ENCODE measurements at regions not wholly inside any gene's neighbourhood (a gene's known extent, or its start where the extent isn't known, plus 50 kb on each side); places are given as distances from the start of the nearest gene placed in this dataset.

DNA sequence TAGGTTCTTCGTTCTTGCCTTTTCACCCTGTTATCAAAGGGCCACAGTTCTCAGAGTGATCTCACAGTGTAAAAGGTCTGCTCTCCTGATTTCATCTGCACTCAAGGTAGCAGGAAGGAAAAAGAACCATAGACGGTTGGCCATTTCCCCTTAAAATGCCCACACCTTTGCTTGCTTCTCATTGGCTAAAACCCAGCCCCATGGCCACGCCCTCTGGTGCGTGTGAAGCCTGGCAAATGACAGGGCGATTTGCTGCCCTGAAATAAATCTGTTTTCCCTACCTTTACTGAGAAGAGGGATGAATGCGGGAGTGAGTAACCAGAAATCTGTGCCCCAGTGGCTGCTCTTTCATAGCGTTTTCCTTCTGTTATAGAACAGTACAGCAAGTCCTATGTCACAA lies 269.3 kb downstream of the POU4F1 start:
- DNase-seq (ENCODE audit: low read depth, low spot score), result no peak

DNA sequence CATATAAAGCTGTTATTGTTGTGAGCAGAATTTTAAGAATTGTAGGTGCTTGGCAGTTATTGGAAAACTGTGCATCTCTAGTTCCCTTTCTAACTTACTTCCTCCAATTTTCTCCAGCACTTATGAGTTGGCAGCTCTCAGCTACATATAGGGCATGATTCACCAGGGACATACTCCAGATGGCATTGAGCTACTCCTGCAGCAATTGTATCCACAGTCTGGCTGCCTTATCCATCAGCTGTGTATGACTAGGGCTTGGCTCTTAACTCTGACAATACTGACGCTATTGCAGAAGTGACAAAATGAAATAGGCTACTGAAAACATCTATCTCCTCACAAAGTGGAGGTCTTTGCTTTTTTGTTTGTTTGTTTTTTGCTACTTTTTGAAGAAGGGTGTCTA lies 276.7 kb downstream of the POU4F1 start:
- no peak for DNase-seq (ENCODE audit: low read depth, low spot score)

DNA sequence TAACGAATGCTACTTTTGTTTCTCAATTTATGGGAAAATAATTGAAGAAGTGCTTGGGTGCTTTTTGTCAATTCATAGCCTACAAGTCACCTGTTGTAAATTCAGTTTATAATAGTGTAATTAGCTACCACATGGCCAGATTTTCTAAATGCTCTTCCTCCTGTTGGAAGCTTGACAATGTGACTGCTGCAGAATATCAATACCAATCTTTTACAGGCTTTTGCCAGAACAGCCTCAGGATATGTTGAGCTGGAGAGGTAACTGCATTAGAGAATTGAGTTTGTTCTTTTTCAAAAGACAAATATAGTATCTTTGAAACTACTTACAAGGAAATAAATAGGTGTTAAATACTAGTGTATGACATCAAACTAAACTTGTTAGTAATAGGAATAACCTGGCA lies 277.8 kb downstream of the POU4F1 start:
- no peak for DNase-seq (ENCODE audit: low read depth, low spot score)

DNA sequence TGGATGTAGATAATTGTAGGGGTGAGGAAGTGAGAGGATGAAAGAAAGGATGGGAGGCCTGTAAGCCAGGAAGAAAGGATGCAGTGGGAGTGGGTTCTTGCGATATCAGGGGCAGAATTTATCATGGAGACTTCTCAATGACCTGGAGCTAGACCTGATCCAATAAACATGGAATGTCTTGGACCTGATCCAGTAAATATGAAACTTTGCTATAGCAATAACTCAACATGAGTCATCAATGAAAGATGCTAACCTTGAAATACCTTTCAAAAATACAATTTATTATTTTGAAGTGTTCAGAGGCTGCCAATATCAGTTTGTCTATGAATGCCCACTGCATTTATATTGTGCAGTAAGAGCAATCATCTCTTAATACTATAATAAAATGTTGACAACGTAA lies 279.5 kb downstream of the POU4F1 start:
- DNase-seq (ENCODE audit: low read depth, low spot score), result no peak

DNA sequence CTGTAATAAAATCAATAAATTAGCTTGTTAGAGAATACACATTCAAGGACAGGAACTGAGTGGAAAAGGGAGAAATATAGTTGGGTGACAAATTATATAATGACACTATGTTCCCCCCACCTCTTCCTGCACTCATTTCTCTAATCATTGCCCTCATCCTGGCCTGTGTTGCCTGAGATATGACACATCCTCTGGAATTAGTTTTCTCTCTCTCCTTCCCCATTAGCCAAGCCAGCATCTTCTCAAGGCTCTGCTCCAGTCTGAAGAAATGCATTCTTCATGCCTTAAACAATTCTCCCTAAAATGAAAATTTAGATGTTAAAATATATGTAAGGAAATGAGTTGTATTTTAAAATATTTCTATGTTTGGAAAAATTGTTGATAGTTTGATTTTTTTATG lies 280.3 kb downstream of the POU4F1 start:
- no peak for DNase-seq (ENCODE audit: low read depth, low spot score)

DNA sequence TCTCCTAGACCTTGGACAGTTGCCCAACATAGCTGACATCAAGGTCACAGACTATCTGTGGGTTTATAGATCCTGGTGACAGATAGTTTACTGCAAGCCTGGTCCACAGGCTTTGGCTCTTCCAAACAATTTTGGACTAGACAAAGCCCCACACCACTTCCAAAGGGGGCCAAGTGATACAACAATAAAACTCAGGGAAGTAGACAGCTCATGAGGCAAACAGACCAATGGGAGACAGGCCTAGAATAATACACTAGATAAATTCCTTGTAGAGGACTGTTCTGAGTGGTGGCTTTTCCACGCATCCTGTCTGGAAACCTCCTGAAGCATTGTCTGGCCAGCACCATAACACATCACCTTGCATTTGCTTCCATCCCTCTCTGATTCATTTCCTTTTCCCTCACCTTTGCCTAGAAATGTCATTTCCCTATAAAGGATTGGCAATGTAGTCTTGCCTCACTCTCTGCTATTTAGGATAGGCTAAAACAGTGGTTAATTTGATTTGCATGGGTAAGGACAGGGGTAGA lies 284.2 kb downstream of the POU4F1 start:
- no peak for DNase-seq (ENCODE audit: low read depth, low spot score)

DNA sequence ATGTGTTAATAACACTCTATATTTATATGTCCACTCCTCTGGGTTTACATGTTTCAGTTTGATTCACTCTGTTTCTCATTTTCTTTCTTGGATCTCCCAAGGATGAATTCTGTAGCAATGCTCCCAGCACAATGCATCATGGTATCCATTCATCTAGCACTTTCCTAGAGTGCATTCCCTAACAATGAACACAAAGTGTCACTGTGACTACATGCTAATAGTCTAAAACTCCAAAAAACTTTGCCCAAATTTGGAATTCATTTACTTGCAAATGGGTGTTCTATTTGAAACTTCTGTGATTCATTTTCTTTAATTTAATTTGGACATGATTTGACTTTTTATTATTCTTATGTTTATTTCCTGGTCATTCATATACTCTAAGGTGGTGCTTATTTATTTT lies 286.3 kb downstream of the POU4F1 start:
- DNase-seq (ENCODE audit: low read depth, low spot score), result no peak

DNA sequence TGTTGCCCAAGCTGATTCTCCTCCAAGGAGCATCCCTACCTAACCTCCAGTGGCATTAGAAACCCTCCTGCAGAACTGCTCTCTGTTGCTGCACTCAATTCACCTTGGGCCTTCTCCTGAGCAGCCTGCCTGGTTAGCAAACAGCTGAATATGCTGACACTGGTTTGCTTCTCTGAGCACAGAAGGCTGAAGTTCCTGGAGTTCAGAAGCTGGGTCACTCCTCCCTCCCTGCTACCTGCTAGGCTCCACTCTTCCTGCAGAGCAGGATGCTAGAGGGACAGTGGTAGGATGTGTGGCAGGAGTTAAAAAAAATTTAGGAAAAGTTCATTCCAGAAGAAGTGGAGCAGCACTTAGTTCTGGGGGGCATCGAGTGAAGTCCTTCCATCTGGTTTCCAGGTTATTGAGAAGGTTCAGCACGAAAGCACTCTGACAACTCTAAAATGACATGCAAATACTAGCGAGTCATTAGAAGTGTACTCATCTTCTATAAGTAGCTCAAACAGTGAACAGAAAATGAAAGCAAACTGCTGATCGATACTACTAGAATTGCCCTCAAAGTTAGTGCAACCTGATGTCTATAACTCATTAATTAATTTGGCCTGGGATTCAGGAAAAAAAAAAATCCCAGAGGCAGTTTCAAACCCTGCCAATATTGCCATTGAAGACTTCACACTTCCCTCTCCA lies 293.7 kb downstream of the POU4F1 start:
- DNase-seq (ENCODE audit: low read depth, low spot score), result no peak

DNA sequence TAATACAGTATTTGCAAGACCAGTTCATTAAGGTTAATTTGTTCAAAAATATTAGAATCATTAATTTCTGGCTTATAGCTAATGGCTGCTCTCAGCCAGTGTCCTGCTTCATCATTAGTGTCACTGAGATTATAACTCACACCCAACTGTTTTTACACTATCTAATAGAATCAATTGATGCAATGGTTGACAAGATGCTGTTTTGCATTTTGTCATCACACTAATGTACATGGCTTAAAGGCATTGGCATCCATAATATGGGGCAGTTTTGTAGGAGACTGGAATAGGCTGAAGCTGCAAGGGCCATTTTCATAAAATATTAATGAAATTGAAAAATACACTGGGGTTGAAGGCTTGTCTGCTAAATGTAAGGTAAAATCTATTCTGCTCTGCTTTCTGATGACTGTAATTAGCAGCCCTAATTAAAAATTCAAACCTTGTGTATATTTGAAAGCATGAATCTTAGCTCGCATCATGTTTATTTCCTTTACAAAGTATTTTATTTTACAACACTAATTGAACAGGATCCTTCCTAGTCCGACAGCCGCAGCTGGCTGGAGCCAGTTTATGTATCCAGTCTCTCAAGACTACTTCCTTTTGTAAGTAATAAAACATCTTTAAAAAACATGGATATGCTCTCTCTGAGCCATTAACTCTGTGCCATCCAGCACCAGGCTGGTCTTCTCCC lies 296.7 kb downstream of the POU4F1 start:
- DNase-seq (ENCODE audit: low read depth, low spot score), result no peak

DNA sequence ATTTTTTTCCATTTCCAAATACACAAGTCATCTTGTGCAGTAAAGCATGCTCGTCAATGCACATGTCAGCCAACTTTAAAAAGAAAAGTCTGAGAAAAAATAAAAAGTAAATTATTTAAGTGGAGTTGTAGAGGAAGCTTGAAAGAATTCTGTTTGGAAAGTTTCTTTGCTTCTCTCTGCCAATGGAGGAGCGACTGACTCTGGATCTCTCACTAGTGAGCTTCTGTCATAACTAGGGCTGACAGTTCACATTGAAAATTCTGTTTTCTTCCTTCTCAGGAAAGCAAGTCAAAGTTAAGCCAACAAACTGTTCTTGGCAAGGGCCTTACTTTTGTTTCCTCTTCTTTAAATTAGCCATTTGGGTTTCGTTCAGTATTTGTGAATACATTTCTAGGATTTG lies 298.2 kb downstream of the POU4F1 start:
- DNase-seq (ENCODE audit: low read depth, low spot score), result no peak

DNA sequence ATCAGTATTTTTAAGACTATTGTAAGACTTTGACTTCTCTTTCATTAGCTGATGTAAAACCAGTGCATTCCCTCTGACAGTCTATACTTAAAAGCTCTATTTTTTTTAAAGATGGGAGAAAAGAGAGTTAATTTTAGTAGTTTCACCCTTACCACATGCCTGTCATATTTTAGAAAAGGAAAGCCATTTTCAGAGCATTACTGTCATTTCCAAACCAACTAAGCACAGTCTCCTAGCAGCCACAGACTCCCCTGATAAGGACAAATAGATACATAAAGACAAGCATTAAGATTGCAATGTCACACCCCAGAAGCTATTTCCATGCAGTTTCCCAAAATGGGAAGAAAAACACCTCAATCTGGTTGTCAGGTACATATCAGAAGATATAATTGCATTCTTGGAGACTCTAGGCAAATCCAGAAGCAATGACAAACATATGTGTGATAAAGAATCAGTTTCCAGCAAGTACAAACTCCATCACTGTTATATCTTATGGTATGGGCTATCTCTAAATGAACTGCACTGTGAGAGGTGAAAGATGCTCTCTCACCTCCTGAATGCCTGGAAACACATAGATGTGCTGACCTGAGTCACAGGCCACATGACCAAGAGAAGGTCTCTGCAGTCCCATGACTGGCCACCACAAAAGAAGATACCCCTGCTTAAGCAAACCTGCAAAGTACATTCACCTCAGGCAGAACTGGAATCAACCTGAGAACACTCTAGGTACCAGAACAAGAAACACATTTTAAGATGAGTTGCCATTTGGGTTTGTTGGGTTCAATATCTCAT lies 303.3 kb downstream of the POU4F1 start:
- DNase-seq (ENCODE audit: low read depth, low spot score), result no peak

DNA sequence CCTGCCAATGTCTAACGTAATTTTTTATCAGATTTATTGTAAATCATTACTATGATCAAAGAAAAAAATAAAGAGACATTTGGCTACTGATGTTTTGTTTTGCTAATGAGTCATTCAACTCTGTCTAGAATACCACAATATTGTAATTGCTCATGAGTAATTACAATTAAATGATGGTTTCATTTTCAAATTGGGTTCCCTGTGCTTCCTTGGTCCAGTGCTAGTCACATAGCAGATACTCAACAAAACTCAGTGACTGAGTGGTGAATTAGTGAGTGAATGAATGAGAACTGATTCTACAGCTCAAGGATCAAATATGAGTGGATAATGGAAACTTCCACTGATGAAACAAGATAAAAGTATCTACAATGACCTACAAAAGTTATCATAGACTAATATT lies 304.7 kb downstream of the POU4F1 start:
- no peak for DNase-seq (ENCODE audit: low read depth, low spot score)

DNA sequence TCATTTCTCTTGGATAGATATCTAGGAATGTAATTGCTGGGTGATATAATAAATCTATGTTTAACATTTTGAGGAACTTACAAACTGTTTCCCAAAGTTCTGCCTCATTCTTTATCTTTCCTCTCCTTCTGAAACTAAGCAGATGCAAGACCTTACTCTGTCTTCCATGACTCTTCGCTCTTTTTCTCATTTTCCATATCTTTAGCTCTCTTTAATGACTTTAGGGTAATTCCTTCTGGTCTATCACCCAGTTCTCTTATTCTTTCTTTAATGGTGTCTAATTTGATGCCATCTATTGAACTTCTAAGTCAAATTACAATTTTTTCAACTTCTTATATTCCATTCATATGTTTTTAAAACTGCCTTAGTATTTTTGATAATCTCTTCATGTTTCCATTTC lies 316.6 kb downstream of the POU4F1 start:
- no peak for DNase-seq (ENCODE audit: low read depth, low spot score)

DNA sequence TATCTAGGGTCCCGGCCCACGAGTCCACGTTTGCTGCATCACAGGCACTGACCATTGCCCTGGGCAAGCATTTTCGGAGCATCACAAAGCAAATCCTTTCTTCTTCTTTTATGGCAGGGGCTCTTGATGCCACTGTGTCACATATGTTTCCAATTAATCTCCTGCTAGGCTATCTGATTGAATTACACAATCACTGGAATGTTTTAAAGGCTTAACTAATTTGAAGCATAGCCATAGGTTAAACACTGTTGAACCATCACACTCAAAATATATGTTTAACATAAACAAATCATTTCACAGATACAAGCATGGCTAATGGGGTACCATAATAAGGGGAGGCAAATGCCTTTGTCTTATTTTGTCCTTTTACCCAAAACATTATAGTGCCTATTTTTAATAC lies 338.3 kb downstream of the POU4F1 start:
- DNase-seq (ENCODE audit: low read depth, low spot score), result no peak

DNA sequence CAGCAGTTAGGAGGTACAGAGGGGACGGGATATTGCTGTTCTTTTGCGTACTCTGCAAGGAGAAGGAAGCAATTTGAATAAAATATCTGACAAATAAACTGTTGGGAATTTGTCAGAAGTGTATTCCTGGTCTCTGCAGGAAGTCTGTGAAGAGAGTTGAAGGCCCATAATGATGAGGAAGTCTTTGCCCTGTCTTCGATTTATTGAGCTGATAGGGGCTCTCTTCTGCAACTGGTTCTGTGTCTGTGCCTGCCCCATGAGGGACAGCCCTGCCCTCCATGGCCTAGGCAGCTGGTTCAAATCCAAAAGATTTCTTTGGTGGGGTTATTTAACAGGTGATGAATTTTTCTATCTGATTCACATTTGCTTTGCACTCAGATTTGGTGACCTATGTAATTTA lies 339.7 kb upstream of the EDNRB start:
- DNase-seq (ENCODE audit: low read depth, low spot score), result no peak

DNA sequence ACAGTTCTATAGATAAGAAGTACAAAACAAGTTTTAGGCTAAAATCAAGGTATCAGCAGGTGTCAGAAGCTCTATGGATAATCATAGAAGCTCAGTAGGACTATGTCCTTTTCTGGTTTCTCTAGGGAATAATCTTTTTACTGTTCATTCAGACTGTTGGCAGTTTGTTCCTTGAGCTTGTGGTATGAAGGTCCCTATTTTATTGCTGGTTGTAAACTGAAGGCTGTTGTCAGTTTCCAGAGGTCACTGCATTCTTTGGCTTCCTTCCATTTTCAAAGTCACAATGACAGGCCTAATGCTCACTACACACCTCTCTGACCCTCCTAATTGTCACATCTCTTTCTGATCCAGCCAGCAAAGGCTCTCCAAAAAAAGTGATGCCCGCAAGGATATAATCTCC lies 337.9 kb upstream of the EDNRB start:
- DNase-seq (ENCODE audit: low read depth, low spot score), result no peak

DNA sequence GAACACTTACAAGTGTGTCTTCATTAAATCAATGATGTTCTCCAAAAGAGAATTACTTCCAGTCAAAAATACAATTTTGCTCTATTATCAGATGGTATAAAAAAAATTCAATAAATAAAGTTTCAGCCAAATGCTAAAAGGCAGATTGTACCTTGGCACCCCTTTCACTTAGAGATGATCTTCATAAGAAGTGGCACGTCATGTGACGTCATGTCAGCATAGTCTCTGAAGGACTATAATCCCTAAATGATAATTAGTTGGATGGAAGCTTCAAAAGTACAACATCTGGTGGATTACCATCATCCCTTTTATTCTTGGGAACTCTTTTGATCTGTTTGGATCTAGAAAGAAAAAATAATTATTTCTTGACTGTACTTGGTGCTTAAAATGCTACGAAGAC lies 335.5 kb upstream of the EDNRB start:
- no peak for DNase-seq (ENCODE audit: low read depth, low spot score)

DNA sequence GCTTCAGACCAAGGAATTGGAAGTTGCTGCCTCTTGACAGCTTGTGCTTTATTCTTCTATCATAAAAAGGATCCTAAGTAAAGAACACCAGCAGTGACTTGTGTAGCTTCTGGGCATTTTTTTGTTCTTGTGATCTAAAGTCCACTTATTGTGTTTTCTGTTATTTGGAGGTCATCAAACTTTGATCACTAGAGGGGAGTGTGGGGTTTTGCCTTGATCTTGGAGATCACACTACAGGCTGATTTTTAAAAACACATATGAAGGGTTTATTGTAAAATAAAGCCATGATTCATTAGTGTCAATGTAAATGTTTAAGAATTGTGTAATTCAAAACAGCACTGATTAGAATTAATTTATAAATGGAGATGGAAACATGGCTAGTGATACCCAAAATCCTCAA lies 328.7 kb upstream of the EDNRB start:
- DNase-seq (ENCODE audit: low read depth, low spot score), result no peak

DNA sequence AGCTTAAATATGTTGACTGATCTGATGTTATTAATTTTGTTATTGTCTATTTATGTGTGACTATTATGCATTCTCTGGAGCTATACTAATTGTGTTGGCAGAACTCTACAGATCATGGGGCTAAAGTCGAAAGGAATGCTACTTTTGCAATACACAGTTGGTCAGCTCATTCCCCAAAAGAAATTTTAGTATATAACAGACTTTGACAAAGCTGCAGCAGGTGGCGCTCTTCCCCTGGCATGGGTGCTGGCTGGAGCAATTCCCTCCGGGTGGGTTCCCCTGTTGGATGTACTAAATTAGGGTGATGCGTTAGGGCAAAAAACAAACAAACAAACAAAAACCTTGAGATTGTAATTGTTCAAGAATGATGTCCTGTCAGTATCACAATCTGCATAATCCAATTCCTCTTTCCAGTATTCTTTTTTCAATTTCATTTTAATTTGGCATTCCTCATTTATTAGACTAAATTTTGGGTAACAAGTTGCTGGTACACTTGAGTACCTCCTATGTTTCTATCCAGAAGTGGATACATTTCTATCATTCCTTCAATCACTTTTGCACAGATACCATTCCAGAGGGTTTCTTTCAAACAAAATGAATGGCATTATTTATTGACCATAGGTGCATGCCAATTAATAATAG lies 322.8 kb upstream of the EDNRB start:
- no peak for DNase-seq (ENCODE audit: low read depth, low spot score)

DNA sequence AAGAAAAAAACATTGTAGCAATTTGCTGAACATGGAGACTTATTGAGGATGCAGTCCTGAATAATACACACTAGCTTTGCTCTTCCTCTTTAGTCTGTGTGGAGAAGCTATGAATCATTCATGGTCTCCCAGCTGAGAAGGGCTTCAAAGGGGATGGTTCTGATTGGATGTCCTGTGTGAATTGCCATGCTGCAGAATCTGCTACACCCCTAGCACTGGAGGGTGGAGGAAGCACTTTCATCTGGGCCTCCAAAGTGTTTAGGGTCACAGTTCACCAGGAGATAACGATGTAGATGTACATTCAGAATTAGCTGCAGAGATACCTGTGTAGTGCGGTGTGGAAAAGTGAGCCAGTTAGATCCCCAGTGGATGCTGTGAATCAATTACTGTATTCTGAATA lies 321.1 kb upstream of the EDNRB start:
- DNase-seq (ENCODE audit: low read depth, low spot score), result no peak

DNA sequence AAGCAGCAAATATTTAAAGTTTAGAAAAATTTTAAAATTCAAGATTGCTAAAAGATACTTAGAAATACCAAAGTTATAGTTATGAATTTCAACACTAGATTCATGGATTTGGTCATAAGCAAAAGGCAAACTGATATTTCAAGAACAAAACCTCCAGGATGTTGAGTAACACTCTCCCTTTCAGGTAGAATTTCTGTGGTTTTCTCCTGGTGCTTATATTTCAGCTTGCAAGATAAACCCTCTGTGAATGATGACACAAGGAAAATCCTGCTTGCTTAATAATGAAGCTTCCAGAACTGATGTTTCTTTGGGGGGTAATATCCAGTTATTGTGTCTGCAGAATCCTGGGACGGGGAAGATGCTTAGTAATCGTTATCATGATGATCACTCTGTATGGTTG lies 320.3 kb upstream of the EDNRB start:
- no peak for DNase-seq (ENCODE audit: low read depth, low spot score)

DNA sequence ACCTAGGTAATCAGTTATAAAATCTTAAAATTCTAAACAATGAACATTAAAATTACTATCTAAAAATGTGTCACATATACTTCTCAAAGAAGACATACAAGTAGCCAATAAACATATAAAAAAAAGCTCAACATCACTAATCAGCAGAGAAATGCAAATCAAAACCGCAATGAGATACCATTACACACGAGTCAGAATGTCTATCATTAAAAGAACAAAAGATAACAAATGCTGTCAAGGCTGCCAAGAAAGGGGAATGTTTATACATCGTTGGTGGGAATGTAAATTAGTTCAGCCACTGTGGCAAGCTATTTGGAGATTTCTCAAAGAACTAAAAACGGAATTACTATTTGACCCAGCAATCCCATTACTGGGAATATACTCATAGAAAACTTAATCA lies 310.3 kb upstream of the EDNRB start:
- no peak for DNase-seq (ENCODE audit: low read depth, low spot score)

Measured in pulmonary artery endothelial cell (primary cell).